Medulla oblongata (tissue), 1 donor: ENCODE measurements at regions not wholly inside any gene's neighbourhood (a gene's known extent, or its start where the extent isn't known, plus 50 kb on each side); places are given as distances from the start of the nearest gene placed in this dataset.
"Not testable (repeated sequence)": the region's sequence is repeated elsewhere in the genome, so short reads cannot be mapped to it uniquely, and the experiment has no call there.

ENCODE experiments used
- DNase-seq: peaks from one replicate; pipeline ENCODE4 v3.0.0-alpha.2; 2015; ENCODE audit errors: extremely low spot score

DNA sequence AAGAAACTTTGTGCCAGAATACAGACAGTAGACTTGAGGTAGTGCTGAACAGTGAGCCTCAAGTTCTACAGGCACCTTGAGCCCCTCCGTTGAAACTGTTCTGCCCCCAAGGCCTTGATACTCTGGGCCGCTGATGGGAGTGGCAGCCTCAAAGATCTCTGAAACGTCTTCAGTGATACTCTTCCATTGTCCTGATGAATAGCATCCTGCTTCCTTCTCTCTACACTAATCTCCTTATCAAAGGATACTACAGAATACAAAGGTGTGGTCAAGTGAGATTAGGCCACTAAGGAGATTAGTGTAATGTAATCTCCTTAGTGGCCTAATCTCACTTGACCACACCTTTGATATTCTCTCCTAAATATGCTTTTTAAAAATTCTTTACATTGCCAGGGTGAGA is 419.8 kb upstream of the SEL1L start:
- no peak for DNase-seq

GRCh38 chr14:81955123-81955522 is 421.5 kb upstream of the SEL1L start:
- no peak for DNase-seq

- no peak for DNase-seq
Measured at GRCh38 chr14:81960781-81961180, 427.1 kb upstream of the SEL1L start.

DNA sequence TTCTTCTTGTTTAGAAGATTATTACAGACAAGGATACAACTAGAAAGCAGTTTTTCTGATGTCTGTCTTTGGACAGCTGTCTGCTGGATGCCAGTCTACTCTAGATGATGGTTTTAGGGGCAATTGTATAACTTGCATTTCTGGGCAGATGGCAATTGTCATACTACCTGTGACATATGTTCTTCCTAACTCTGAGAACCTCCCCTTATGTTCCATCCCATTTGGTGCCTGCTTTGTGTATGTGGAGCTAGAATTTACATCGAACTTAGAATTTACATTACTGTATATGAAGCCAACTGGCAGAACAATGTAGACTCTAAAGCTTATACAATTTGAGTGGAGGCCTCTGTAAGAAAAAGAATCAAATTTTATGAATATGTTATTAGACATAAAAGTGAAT is 430.2 kb upstream of the SEL1L start:
- DNase-seq, result no peak

- no peak for DNase-seq
Measured at GRCh38 chr14:81970307-81970706, 436.7 kb upstream of the SEL1L start.

DNA sequence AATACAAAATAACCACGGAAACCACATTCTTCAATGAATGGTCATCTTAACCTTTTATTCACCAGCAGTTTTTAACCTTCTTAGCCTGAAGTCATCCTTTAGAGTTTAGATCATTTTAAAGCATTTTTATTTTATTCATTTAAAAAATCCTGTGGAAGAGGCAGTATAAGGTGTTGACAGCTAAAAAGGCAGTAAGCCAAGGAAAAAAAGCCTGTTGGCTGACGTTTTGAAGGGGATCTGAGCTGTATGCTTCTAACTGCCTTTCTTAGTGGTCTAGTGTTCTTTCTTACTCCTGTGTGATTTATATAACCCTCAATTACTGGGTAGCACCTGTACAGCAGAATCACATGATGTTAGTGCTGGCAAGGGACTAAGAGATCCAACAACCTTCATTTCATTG is 438.3 kb upstream of the SEL1L start:
- DNase-seq, result no peak

DNA sequence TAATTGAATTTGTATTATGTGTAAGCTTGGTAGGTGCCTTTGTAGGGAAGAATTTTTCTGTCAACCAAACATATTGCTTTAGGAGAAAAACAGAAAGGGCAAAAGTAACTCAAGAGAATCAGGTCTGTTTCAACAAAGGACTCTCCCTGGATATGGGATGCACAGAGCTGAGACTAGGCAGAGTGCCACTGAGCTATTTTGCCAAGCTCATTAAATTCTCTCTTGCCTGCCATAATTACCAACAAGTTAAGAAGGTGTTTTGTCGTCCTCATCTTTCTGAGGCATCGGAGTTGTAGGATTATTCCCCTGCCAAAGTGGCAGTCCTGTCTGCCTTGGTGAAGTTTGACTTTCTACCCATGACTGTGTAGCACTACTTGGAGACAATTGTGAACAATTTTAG is 438.9 kb upstream of the SEL1L start:
- no peak for DNase-seq

GRCh38 chr14:81974543-81974942 is 440.9 kb upstream of the SEL1L start:
- DNase-seq, result no peak

DNA sequence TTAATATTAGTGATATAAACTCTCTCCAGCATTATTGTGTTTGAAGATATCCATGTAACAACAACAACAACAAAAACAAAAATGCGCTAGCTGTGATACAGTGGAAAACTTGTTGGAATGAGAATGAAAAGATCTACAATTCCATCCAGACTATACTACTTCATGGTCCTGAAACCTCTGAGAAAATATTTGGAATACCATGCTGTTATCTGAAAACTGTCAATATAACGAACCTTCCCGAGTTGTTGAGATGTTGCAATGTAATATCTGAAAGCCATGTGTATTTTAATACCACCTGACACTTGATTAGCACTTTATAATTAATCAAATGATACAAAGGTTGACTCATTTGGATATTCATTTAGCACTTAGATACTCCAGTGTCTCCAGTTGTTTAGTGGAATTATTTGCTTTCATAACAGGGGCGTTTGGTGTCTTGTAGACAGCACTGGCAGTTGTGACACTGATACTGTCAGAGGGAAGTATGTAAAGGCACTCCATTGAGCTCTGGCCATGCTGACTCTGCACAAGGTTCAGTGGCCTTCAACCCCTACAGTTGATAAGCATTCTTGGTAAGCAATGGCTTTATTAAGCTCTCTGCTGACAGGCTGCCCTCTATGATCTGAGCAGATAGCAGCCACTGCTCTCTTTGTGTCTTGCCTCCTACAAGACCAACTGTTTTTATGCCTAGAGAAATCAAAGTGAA is 447.1 kb upstream of the SEL1L start:
- DNase-seq, result no peak

GRCh38 chr14:81981307-81981675 is 447.6 kb upstream of the SEL1L start:
- DNase-seq, result peak; percentile 18

DNA sequence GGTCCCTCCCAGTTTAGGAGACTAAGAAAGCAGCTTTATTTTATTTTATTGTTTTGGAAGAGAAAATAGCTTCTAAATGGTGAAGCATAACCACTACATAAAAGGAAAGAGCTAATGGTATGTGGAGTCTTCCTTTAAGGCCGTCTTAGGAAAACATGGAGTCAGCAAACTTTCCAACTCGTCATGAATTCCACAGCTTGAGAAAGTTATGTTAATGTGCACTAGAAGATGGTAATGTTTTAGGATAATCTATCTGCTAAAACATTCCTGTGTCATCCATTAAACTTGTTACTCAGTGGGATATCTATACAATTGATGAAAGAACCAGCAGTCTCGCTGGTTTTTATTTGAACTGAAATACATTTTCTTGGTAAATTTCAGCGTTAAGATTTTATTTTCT is 448.4 kb upstream of the SEL1L start:
- DNase-seq, result no peak

DNA sequence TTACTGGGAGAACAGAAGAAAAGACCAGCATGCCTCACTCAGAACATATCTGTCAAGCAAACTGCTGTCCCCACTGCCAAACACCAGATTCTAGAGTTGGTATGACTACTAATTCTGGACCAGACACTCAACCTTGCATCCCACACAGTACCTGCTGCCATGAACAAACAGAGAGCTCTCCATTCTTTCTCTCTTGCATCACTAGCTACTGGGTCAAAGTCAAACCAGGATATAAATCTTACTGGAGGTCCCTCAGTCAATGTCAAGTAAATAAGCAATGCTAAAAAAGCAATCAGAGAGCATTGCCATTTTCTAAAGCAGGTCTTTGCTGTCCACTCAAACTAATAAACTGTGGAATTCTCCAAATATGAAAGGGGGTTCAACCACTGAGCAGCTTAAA is 452.4 kb upstream of the SEL1L start:
- no peak for DNase-seq

DNA sequence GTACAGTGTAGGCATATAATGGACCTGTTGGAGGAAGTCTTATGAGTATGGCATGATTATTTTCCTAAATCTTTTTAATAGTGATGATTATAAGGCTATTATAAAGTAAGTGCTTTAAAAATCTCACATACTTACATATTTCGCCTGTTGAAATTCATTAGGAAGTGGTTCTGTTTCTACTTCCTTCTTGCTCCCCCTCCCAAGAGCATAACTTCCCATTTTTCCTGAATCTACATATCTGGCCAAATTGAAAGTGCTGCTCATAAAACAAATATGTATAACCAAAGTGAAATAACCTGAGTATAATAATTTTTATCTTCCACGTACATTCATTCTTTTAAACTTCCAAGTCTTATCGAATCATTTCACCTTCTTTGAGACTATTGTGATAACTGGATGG is 455.6 kb upstream of the SEL1L start:
- no peak for DNase-seq

DNA sequence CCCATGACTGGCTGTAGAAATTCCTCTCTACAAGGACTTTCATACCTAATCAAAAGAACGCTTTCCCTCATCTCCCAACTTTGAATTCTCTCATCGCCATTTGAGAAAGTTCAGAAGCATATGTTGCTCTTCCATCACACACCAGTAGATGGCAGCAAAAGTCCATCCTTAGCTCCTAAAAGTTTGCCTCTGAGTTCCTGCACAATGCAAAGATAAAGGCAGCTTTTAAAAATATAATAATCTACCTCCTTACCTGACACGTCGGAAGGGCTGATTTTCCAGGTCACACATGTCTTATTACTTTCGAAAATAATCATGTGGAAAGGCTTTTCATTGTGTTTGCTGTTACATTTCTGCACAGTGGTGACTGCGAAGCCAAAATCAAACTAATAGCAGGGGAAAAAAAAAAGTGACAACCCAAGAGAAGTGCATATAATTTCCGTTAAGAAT is 456.7 kb upstream of the SEL1L start:
- peak; percentile 90 for DNase-seq

GRCh38 chr14:81991998-81992397 is 458.3 kb upstream of the SEL1L start:
- no peak for DNase-seq

GRCh38 chr14:81993432-81993831 is 459.8 kb upstream of the SEL1L start:
- no peak for DNase-seq

GRCh38 chr14:82003426-82003825 is 469.8 kb upstream of the SEL1L start:
- no peak for DNase-seq

DNA sequence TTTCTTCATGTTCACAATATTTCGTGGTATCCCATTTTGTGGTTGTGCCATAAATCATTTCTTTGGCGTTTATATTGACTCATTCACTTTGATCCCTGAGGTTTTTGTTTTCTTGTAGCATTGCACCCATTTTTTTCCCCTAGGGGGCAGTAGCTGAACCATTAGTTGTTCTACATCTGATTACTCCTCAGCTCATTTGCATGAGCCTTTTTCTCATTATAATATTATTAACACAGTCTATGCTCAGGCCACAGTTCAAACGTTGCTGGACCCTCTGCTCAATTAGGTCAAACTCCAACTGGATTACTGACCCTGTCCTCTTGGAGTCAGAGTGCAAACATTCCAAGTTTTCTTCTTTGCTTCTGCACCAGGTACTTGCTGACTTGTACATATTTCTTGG is 475.4 kb upstream of the SEL1L start:
- DNase-seq, result no peak

DNA sequence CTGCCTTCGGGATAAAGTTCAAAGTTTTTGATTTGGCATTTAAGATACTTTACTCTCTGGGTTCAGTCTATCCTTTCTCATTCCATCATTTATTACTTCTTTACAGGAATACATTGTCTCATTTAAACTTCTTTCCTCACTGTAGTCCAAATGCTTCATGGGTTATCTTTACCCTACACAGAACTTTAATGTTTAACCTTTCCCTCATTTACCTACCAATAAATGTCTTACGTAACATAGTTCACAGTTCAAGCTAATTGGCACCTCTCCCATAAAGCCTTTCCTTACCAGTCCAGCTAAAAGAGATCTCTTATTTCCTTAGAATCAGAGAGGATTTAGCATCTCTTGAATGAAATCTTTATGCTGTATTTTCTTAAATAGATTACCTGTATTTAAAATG is 476.3 kb upstream of the SEL1L start:
- no peak for DNase-seq

DNA sequence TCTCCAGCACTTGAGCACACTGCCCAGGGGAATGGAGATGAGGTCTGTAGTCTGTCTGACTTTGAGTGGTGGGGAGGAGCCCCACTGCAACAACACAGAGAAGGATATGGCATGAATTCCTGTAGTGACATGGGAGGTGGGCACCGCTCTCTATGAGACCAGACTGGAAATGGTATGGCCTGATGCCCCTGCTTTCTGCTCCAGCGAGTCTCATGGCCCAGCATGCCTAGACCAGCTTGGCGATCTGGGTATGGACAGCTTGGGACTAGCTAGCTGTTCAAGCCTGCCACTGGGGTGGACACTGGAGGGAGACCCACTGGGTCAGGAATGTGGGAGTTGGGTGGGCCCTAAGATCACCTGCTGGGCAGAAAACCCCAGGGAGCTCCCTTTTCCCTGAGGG is 477.8 kb upstream of the SEL1L start:
- no peak for DNase-seq

- DNase-seq, result no peak
Measured at GRCh38 chr14:82029038-82029437, 495.4 kb upstream of the SEL1L start.

DNA sequence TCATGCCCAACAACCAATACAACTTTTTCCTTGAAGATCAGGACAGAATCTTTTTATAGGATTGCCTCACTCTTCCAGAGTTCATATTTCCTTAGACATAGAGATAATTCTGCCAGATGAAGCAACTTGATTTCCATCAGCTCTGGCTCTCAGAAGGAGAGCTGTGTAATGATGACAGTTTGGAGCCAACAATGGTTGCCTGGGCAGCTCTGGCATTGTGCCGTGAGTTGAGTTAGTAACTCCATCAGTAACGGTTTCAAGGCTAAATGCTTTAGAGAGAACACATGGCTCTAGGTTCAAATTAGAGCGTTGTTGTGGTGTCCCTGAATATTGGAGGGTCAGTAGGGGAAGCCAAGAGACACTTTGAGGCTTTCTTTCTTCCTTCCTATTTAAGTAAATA is 501.7 kb upstream of the SEL1L start:
- DNase-seq, result no peak

DNA sequence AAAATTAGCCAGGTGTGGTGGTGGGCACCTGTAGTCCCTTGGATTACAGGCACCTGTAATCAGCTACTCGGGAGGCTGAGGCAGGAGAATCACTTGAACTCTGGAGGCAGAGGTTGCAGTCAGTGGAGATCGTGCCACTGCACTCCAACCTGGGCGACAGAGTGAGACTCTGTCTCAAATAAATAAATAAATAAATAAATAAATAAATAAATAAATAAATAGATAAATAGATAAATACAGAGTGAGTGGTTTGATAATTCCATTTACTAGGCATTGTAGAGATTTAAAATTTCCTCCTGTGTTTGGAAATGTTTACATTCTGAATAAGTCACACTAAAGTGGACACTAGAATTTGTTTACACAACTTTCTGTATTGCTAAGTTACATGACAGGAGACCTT is 504.4 kb upstream of the SEL1L start:
- not testable (repeated sequence) for DNase-seq

- no peak for DNase-seq
Measured at GRCh38 chr14:82045339-82045738, 511.7 kb upstream of the SEL1L start.
